ENCODE measurements at regions not wholly inside any gene's neighbourhood (a gene's known extent, or its start where the extent isn't known, plus 50 kb on each side); places are given as distances from the start of the nearest gene placed in this dataset.
"Not testable (repeated sequence)": the region's sequence is repeated elsewhere in the genome, so short reads cannot be mapped to it uniquely, and the experiment has no call there.

DNA sequence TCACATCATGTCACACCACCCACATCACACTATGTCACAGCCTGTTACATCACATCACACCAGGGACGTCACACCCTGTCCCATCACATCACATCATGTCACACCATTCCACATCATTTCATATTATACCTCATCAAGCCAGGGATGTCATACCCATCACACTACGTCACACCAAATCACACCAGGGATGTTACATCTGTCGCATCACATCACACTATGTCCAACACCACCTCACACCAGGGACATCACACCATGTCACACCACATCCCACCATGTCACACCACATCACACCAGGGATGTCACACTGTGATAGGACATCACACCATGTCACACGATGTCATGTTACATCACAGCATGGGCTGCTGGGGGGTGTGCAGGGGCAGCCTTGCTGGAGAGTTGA, 110.6 kb downstream of the TMEM121 start:
- no peak for DNase-seq (ENCODE audit: low spot score)

GRCh38 chr14:105637345-105637744, 111.0 kb downstream of the TMEM121 start:
- not testable (repeated sequence) for DNase-seq (ENCODE audit: low spot score)

DNA sequence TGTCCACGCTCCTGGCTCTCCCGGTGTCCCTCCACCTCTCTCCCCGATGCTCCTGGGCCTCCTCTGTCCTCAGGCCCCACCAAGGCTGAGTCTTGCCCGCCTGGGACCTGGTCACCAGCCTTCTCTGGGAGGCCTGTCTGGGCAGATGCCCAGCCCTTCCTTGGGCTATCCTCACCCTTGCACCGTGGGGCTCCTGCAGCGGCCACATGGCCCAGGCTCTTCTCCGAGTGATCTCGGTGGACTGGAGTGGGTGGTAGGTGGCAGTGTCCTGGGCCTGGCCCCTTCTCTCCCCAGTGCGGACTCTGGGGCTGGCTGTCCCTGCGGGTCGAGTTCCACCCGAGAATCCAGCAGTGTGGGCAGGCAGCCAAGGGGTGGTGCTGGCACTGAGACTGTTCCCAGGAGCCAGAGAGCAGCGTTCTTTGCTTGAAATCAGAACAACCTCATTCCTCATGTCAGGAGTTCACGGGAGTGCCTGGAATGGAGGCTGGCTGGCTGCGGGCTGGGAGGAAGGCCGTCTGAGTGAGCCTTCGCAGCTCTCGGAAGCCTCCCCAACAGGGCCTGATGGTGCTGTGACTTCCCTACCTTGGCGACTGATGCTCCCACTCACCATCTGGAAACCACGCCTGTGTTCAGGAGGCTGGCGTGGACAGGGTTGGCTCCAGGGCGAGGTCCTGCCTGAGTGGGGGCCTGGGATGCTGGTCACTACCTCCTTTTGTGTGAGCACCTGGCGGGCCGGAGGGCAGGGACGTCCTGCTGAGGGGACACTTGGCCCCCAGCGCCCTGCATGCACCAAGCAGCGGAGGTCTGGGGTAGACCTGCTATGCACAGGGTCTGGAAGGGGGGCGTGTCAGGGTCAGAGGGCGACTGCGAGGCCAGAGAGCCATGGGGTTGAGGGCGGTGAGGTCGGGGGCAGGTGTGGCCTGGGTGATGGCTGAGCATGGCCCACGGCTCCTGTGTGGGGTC, 113.9 kb downstream of the TMEM121 start:
- DNase-seq (ENCODE audit: low spot score), result not testable (repeated sequence)

GRCh38 chr14:105641075-105641937, 114.9 kb downstream of the TMEM121 start:
- no peak for DNase-seq (ENCODE audit: low spot score)

DNA sequence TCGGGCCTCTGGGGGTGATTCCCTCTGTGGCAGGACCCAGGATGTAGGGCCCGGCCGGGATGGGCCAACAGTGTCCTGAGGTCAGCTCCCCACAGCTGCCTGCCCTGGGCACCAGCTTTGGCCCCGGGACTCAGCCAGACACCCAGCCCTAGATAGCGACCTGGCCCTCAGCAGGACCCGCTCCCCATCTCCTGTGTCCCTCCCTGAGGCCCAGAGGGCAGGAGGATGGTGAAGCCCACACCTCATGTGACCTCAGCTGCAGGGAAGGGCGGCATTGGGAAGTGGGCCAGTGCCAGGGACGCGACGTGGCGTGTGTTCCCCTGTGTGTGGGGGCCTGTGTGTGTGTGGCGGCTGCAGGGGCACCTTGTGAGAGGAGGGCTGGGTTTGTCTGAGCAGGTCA, 115.6 kb downstream of the TMEM121 start:
- not testable (repeated sequence) for DNase-seq (ENCODE audit: low spot score)

- DNase-seq (ENCODE audit: low spot score), result not testable (repeated sequence)
These were observed 116.1 kb downstream of the TMEM121 start for GRCh38 chr14:105642486-105642885.

DNA sequence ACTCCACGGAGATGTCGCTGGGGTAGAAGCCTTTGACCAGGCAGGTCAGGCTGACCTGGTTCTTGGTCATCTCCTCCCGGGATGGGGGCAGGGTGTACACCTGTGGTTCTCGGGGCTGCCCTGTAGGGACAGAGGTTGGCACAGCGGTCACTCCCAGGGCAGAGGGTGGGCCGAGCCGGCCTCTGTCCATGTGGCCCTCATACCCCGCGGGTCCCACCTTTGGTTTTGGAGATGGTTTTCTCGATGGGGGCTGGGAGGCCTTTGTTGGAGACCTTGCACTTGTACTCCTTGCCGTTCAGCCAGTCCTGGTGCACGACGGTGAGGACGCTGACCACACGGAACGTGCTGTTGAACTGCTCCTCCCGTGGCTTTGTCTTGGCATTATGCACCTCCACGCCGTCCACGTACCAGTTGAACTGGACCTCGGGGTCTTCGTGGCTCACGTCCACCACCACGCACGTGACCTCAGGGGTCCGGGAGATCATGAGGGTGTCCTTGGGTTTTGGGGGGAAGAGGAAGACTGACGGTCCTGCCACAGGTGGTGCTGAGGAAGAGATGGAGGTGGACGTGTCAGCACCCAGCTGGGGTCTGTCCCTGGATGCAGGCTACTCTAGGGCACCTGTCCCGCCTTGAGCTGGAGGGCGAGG, 117.1 kb downstream of the TMEM121 start:
- not testable (repeated sequence) for DNase-seq (ENCODE audit: low spot score)

DNA sequence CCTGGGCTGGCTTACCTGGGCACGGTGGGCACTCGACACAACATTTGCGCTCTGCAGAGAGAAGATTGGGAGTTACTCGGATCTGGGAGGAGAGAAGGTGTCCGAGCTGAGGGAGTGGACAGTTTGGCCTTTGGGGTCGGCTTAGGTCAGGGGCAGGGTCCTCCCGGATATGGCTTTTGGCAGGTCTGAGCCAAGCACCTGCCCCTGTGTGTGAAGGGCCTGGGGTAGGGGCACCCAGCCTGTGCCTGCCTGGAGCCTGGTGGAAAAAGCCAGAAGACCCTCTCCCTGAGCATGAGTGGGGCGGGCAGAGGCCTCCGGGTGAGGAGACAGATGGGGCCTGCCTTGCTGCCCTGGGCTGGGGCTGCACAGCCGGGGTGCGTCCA, 117.7 kb downstream of the TMEM121 start:
- not testable (repeated sequence) for DNase-seq (ENCODE audit: low spot score)

GRCh38 chr14:105644457-105644856, 118.1 kb downstream of the TMEM121 start:
- not testable (repeated sequence) for DNase-seq (ENCODE audit: low spot score)

GRCh38 chr14:105644891-105645290, 118.5 kb downstream of the TMEM121 start:
- DNase-seq (ENCODE audit: low spot score), result not testable (repeated sequence)

- DNase-seq (ENCODE audit: low spot score), result not testable (repeated sequence)
These were observed 119.0 kb downstream of the TMEM121 start for GRCh38 chr14:105645389-105645788.

- no peak for DNase-seq (ENCODE audit: low spot score)
These were observed 119.8 kb downstream of the TMEM121 start for GRCh38 chr14:105646175-105646574.

DNA sequence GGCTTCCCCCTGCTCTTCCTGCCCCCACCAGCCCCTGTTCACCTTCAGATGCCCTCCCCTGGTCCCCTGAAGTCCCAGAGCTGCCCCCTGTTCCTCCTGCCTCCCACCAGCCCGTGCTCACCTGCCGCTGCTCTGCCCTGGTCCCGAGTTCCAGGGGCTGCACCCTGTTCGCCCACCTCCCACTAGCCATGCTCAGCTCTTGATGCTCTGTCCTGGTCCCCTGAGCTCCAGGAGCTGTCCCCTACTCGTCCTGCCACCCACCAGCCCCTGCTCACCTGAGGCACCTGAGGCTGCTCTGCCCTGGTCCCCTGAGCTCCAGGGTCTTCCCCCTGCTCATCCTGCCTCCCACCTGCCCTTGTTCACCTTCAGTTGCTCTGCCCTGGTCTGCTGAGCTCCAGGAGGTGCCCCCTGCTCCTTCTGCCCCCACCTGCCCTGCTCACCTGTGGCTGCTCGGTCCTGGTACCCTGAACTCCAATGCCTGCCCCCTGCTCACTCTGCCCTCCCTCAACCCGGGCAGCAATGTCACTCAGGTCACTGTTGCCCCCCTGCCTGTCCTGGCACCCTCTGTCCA, 120.4 kb downstream of the TMEM121 start:
- DNase-seq (ENCODE audit: low spot score), result not testable (repeated sequence)

GRCh38 chr14:105647426-105647783, 121.0 kb downstream of the TMEM121 start:
- DNase-seq (ENCODE audit: low spot score), result not testable (repeated sequence)

GRCh38 chr14:105647784-105648608, 121.6 kb downstream of the TMEM121 start:
- DNase-seq (ENCODE audit: low spot score), result no peak

- DNase-seq (ENCODE audit: low spot score), result not testable (repeated sequence)
These were observed 122.5 kb downstream of the TMEM121 start for GRCh38 chr14:105648609-105649535.

- DNase-seq (ENCODE audit: low spot score), result not testable (repeated sequence)
These were observed 125.9 kb downstream of the TMEM121 start for GRCh38 chr14:105652317-105652716.

DNA sequence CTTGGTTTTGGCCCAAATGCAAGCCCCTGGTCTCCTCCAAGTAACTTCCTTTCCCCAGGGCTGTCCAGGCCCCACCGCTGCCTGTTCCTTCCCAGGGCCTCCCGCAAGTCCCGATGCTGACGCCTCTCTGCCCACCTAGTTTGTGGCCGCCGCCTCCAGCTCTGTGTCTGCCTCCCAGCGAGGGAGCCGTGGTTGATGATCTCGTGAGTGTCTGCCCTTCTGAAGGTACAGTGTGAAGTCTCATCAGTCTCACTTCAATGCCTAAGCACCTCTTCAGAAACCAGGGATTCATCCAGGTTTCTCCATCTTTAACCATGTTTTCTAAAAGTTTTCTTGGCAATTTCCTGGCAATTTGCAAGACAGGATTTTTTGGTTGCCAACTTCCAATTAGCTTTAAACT, 127.5 kb downstream of the TMEM121 start:
- not testable (repeated sequence) for DNase-seq (ENCODE audit: low spot score)

- DNase-seq (ENCODE audit: low spot score), result not testable (repeated sequence)
These were observed 132.9 kb downstream of the TMEM121 start for GRCh38 chr14:105659255-105659654.
